ENCODE measurements at regions not wholly inside any gene's neighbourhood (a gene's known extent, or its start where the extent isn't known, plus 50 kb on each side); places are given as distances from the start of the nearest gene placed in this dataset.

DNA sequence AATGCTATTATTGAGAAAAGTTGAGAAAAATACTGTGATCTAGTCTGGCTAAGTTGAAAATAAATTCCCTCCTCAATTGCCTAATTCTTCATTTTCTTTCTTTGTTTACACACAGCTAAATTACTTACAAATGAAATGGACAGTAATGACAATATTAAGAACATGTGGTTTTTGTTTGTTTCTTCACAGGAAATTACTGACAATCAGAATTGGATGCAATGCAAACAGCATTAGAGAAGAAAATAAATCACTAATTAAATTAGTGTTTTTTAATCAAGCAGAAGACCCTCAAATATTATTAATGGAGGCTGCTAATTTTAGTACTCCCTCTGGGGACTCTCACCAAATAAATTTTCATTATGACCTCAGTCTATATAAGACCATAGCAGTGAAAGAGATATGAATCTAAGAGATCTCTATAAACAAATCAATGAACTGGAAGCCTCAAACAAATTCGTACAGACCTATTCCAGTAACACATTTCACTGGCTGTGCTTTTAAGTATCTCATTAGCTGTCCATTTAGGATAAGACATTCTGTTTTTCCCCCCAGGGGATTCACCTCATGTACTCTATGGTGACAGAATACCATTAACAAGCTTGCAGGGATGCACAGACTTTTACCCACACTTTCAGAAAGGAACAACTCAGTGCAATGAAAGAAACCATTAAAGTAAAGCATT lies 202.0 kb upstream of the DGKB start (continued):
- TF ChIP-seq ZNF530 (CRISPR knock-in tag; IDR thresholded peaks at IDR 0.05; ENCODE audit: low read depth) (no peak), KAT2B (IDR thresholded peaks at IDR 0.05; ENCODE audit: borderline replicate concordance, low read depth, low read length) (no peak), ZNF713 (CRISPR knock-in tag; IDR thresholded peaks at IDR 0.05) (no peak), ZNF660 (CRISPR knock-in tag; IDR thresholded peaks at IDR 0.05; ENCODE audit: borderline replicate concordance, low read depth) (no peak), CBFB (CRISPR knock-in tag; IDR thresholded peaks at IDR 0.05) (no peak)
- TF ChIP-seq, protein P1, sequence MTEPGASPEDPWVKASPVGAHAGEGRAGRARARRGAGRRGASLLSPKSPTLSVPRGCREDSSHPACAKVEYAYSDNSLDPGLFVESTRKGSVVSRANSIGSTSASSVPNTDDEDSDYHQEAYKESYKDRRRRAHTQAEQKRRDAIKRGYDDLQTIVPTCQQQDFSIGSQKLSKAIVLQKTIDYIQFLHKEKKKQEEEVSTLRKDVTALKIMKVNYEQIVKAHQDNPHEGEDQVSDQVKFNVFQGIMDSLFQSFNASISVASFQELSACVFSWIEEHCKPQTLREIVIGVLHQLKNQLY (CRISPR knock-in tag; IDR thresholded peaks at IDR 0.05) = no peak
- TF ChIP-seq, protein P2, sequence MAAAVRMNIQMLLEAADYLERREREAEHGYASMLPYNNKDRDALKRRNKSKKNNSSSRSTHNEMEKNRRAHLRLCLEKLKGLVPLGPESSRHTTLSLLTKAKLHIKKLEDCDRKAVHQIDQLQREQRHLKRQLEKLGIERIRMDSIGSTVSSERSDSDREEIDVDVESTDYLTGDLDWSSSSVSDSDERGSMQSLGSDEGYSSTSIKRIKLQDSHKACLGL (CRISPR knock-in tag; IDR thresholded peaks at IDR 0.05) = no peak

GRCh38 chr7:15099074-15099473 lies 196.5 kb upstream of the DGKB start:
- no peaks in the 10 kb centered on the region for H3K4me1 ChIP-seq (ENCODE audit: insufficient read depth, low read length)
- no peak overlapping the region for H3K4me3 ChIP-seq (replicated peaks in 1 of 3; ENCODE audit: insufficient read depth in 1 of 3, low read depth in 2 of 3, low read length in 3 of 3)
- ChIA-PET POLR2A (no interaction called here), CTCF (ENCODE audit: low intra/inter-chr PET ratio, low total read pairs) (no interaction called here)
- in situ Hi-C loops (cut with HindIII; ENCODE audit: extremely low pct_ligation_motif_present, low pct_unique_long_range_greater_than_20kb) (no loop called here), intact Hi-C loops (cut with micrococcal nuclease; ENCODE audit: unreplicated experiment) (no loop called here)
- no peak for ATAC-seq
- peaks cover 19% of the 10 kb centered on the region; the same call in 1 of the 2 replicates for H3K9me3 ChIP-seq (ENCODE audit: low read length)
- no peaks in the 10 kb centered on the region for H3K36me3 ChIP-seq (replicated peaks in 1 of 2; ENCODE audit: control insufficient read depth in 1 of 2, insufficient read depth in 2 of 2, low read length in 2 of 2)
- no peaks in the 10 kb centered on the region for H3K27me3 ChIP-seq (ENCODE audit: control insufficient read depth in 1 of 2, insufficient read depth in 2 of 2, low read length in 2 of 2)
- BruUV-seq (replicated peaks) = no TSS peak
- no peak for DNase-seq (ENCODE audit: low spot score)
- no peak for TF ChIP-seq GTF2F1 (IDR thresholded peaks at IDR 0.05; ENCODE audit: low read length)
- TF ChIP-seq FOXC1 (CRISPR knock-in tag; IDR thresholded peaks at IDR 0.05; ENCODE audit: borderline replicate concordance) = no peak
- TF ChIP-seq, protein P3, sequence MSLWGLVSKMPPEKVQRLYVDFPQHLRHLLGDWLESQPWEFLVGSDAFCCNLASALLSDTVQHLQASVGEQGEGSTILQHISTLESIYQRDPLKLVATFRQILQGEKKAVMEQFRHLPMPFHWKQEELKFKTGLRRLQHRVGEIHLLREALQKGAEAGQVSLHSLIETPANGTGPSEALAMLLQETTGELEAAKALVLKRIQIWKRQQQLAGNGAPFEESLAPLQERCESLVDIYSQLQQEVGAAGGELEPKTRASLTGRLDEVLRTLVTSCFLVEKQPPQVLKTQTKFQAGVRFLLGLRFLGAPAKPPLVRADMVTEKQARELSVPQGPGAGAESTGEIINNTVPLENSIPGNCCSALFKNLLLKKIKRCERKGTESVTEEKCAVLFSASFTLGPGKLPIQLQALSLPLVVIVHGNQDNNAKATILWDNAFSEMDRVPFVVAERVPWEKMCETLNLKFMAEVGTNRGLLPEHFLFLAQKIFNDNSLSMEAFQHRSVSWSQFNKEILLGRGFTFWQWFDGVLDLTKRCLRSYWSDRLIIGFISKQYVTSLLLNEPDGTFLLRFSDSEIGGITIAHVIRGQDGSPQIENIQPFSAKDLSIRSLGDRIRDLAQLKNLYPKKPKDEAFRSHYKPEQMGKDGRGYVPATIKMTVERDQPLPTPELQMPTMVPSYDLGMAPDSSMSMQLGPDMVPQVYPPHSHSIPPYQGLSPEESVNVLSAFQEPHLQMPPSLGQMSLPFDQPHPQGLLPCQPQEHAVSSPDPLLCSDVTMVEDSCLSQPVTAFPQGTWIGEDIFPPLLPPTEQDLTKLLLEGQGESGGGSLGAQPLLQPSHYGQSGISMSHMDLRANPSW (CRISPR knock-in tag; IDR thresholded peaks at IDR 0.05; ENCODE audit: borderline replicate concordance) = no peak
- no peak for TF ChIP-seq ZNF761 (CRISPR knock-in tag; conservative IDR thresholded peaks at IDR 0.05)
- no peak for TF ChIP-seq ETV5 (CRISPR knock-in tag; IDR thresholded peaks at IDR 0.05; ENCODE audit: borderline replicate concordance)
- TF ChIP-seq ZGPAT (CRISPR knock-in tag; IDR thresholded peaks at IDR 0.05) = no peak
- TF ChIP-seq, protein P4, sequence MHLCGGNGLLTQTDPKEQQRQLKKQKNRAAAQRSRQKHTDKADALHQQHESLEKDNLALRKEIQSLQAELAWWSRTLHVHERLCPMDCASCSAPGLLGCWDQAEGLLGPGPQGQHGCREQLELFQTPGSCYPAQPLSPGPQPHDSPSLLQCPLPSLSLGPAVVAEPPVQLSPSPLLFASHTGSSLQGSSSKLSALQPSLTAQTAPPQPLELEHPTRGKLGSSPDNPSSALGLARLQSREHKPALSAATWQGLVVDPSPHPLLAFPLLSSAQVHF (CRISPR knock-in tag; IDR thresholded peaks at IDR 0.05) = no peak
- no peak overlapping the region for H3K27ac ChIP-seq (ENCODE audit: extremely low read length, insufficient read depth, low read length)
- no peak for FAIRE-seq
- H4K20me1 ChIP-seq (ENCODE audit: insufficient read depth, low read length) = no peaks in the 10 kb centered on the region
- no peak overlapping the region for H3K4me2 ChIP-seq (ENCODE audit: low read depth, low read length)
- H3K9ac ChIP-seq (ENCODE audit: insufficient read depth, low read depth, low read length) = no peak overlapping the region
- no peak overlapping the region for H2AFZ ChIP-seq (ENCODE audit: low read length)
- H3K79me2 ChIP-seq (ENCODE audit: insufficient read depth, low read length) = no peaks in the 10 kb centered on the region

Measured in HepG2 (cell line).